Left lobe of liver (tissue), 2 donors: ENCODE measurements at regions not wholly inside any gene's neighbourhood (a gene's known extent, or its start where the extent isn't known, plus 50 kb on each side); places are given as distances from the start of the nearest gene placed in this dataset.
"Not testable (repeated sequence)": the region's sequence is repeated elsewhere in the genome, so short reads cannot be mapped to it uniquely, and the experiment has no call there.

ENCODE experiments used
- ATAC-seq: fragments of 200-7000 bp; cut with Tn5 transposase; one replicate; pipeline ENCODE4 v1.9.1; 2020; ENCODE audit warnings: mild to moderate bottlenecking, moderate library complexity
- DNase-seq: peaks from one replicate; pipeline ENCODE4 v3.0.0-alpha.2; 2020; ENCODE audit warnings: low spot score
- donor health status: DM: no; HTN: no; CAD: no; lungs with moderate emphysema.
- donor health status: DM: no; HTN: yes; CAD: no.

DNA sequence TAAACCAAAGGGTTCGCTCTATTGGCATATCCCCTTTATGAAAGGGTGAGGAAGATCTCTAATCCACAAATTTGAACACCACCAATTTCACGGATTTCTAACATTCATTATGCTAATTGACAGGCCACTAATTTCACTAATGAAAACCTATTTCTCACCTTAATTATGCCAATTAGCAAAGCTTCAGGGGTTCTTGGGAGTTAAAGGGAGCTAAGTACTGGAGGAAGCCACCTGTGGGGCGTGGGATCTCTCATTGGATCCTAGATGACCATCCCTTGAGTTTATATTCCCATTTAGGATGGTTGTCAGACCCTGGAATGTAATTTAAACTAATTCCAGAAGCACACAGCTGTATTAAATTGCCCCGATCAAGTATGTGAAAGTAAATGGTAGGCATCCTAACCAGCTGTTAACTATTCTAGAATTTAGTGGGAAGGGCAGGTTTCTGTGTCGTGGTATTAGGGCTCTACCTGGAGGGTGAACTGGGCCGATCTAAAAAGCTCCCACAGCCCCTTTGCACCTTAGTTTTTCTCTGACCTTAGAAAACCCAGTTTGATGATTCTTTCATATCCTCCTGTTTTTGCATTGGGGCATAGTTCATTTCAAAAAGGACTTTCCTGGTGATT lies 77.1 kb downstream of the C9orf152 start:
- ATAC-seq (no peak), DNase-seq (no peak)

GRCh38 chr9:110131499-110131898 lies 76.5 kb downstream of the C9orf152 start:
- ATAC-seq (no peak), DNase-seq (no peak)

- DNase-seq = not testable (repeated sequence)
- peak; percentile 48 for ATAC-seq
Observed at GRCh38 chr9:110132531-110132930, 75.4 kb downstream of the C9orf152 start.

DNA sequence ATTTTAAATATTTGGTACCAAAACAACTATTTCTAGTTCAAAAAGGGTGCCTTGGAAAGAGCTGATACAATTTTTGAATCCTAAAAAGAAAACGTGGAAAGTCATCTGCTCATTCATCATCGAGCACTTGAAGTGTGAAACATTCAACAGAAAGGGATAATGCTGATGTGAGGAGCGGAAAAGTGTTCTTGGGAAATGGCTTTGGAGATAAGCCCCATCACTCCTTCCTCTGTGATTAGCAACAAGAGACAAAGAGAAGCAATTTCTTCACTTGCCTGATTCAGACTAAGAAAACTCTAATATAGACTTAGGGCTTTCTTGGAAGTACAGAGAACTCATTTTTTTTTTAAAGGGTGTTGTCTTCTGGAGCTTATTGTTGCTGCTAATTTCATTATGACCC lies 74.9 kb downstream of the C9orf152 start:
- ATAC-seq = no peak
- DNase-seq = no peak

GRCh38 chr9:110133608-110134210 lies 74.2 kb downstream of the C9orf152 start:
- no peak for ATAC-seq
- no peak for DNase-seq

- ATAC-seq = no peak
- no peak for DNase-seq
Observed at GRCh38 chr9:110135846-110136245, 72.1 kb downstream of the C9orf152 start.

GRCh38 chr9:110136802-110137201 lies 71.2 kb downstream of the C9orf152 start:
- ATAC-seq = no peak

DNA sequence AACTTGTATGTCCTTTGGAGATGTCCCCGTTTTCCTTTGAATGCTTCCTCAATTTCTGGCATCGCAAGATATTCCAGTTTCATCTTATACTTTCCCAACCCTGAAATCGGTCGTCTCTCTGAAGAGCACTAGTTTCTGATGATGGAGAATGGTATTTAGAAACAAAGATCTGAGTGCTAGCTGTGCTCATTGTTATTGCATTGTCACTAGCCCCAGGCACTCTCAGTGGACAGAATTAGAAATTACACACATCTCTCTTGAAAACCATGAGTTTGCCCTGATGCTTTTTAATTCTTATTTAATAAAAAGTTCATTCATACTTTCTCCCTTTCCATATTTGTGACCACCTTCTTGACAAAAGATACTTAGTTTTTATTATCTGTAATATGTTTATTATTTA lies 67.7 kb downstream of the C9orf152 start:
- ATAC-seq (no peak), DNase-seq (no peak)

More at GRCh38 chr9:110136802-110137201, 71.2 kb downstream of the C9orf152 start:
- no peak for DNase-seq

DNA sequence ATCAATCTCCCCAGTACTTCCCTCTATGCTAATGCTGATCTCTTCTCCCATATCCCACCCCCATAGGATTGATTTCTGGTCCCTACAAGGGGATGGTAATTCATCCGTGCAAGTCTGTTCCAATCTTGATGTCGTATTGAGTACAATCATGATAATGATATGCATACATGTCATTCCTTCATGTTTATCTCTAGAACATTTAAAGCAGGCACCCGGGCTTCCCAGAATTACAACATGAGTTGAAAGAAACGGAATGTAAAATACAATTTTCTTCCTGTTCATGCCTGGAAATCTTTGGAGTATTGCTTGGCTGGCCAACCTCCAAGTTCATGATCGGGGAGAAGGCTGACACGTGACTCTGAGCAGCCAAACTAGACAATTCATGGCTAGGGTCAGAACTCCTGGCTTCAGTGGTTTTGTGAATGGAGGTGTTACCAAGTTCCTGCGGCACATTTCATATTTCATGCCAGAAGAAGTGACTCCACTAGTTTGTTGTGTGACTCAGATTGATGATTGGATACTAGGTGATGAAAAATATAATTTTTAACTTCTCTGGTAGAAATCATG lies 66.6 kb downstream of the C9orf152 start:
- DNase-seq = no peak
- no peak for ATAC-seq

DNA sequence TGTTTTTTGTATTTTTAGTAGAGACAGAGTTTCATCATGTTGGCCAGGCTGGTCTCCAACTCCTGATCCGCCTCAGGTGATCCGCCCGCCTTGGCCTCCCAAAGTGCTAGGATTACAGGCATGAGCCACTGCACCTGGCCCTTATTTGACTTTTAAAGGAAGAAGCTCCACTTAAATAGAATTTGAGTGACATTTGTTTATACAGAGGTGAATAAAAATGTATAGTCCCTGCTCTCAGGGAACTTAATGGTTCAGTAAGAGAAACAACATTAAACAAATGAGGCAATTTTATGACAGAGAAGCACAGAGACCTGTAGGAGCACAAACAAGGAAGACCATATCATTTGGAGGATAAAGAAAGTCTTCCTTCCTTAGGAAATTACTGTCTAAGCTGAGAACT lies 65.7 kb downstream of the C9orf152 start:
- ATAC-seq = no peak

GRCh38 chr9:110142868-110143481 lies 65.0 kb downstream of the C9orf152 start:
- ATAC-seq (peak; percentile 28), DNase-seq (no peak)

More for the DNA sequence above, 65.7 kb downstream of the C9orf152 start:
- no peak for DNase-seq

- peak; percentile 76 for ATAC-seq
- DNase-seq = no peak
Observed at GRCh38 chr9:110143485-110143884, 64.5 kb downstream of the C9orf152 start.

GRCh38 chr9:110143950-110144545 lies 63.9 kb downstream of the C9orf152 start:
- ATAC-seq (peak; percentile 25), DNase-seq (no peak)

DNA sequence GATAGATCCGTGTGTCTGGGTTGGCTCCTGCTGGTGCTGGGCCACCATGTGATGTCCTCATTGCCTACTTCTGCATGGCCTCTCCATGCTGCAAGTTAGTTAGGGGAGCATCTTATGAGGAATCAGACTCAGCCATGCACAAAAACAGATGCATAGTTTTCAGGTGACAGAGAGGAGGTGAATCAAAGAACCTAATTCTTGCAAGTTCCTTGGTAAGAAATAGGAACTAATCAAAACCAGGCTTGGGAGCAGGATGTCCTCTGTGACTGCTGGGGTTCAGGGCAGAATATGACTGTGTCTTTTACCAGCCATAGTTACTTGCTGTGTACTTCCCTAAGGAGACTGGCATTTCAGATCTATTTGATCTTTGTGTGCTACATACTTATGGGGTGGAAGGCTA lies 61.6 kb downstream of the C9orf152 start:
- no peak for DNase-seq
- ATAC-seq = no peak

- ATAC-seq (no peak), DNase-seq (no peak)
Observed at GRCh38 chr9:110148384-110148783, 59.6 kb downstream of the C9orf152 start.

DNA sequence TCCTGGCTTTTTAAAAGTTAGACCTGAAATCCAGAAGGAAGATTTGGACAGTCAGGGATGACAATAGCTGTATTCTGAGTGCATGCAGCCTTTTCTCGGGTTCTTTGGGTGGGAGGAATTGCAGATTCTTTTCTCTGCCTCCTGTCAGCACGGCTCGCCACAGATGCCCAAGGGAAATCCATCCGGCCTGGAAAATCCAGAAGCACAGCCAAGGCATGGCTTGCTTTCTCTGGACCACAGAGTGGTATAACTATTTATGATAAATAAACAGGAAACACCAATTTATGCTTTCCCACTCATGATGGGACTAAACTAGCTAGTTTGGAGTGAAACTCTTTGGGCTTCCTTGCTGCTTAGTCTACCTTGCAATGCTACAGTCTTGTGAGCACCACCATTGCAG lies 59.1 kb downstream of the C9orf152 start:
- ATAC-seq (no peak), DNase-seq (no peak)
